ENCODE measurements at regions not wholly inside any gene's neighbourhood (a gene's known extent, or its start where the extent isn't known, plus 50 kb on each side); places are given as distances from the start of the nearest gene placed in this dataset.

DNA sequence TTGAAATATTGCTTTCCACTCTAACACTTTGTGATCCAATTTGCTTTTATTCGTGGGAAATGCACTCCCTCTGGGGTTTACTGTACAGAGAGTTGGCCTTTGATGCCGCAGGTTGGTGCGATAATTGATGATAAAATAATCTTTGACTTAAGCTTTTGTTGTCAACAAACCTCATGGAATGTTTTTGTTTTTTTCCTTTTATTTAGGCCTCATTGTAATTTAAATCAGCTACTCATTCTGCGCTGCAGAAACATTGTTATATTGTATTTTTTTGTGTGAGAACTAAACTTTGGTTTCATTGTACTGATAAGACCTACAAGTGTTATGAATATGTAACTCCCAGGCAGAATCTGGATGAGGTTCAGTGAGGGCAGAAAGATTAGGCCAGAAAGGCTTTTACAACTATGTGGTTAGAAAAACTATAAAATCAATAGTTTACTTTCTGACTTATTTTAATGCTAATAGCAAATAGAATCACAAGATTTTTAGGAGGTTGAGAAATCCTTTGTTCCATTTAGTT lies 76.8 kb upstream of the POM121L12 start:
- Histone ChIP-seq H3K27ac (ENCODE audit: low read length) (no peak overlapping the region), H3K4me3 (ENCODE audit: control insufficient read depth in 1 of 2, extremely low read depth in 1 of 2, low read length in 1 of 2) (no peak overlapping the region), H3K36me3 (ENCODE audit: control insufficient read depth in 2 of 2, extremely low read depth in 1 of 2, insufficient read depth in 1 of 2, low read length in 1 of 2) (no peaks in the 10 kb centered on the region), H3K27me3 (replicated peaks in 1 of 2; ENCODE audit: control insufficient read depth in 2 of 2, extremely low read depth in 1 of 2, insufficient read depth in 2 of 2, low read length in 1 of 2) (no peaks in the 10 kb centered on the region), H3K9me3 (no peaks in the 10 kb centered on the region), H3K4me1 (ENCODE audit: control insufficient read depth in 1 of 2, extremely low read depth in 1 of 2, insufficient read depth in 2 of 2, low read length in 2 of 2) (no peaks in the 10 kb centered on the region)
- Mint-ChIP-seq H3K4me1 (no peaks in the 10 kb centered on the region), H3K4me3 (no peak overlapping the region), H3K36me3 (no peaks in the 10 kb centered on the region), H3K9me3 (peaks cover 15 to 42% (median 28%) of the 10 kb centered on the region in 3 donors), H3K27me3 (no peaks in the 10 kb centered on the region), H3K27ac (no peak overlapping the region)
- DNase-seq (no peak), ATAC-seq (replicated peaks in 1 of 4) (no peak)
- ChIA-PET POLR2A (no interaction called here), CTCF (no interaction called here)
- 67% methylated on average over 3 of the region's 4 CpGs for WGBS (ENCODE audit: insufficient coverage)

DNA sequence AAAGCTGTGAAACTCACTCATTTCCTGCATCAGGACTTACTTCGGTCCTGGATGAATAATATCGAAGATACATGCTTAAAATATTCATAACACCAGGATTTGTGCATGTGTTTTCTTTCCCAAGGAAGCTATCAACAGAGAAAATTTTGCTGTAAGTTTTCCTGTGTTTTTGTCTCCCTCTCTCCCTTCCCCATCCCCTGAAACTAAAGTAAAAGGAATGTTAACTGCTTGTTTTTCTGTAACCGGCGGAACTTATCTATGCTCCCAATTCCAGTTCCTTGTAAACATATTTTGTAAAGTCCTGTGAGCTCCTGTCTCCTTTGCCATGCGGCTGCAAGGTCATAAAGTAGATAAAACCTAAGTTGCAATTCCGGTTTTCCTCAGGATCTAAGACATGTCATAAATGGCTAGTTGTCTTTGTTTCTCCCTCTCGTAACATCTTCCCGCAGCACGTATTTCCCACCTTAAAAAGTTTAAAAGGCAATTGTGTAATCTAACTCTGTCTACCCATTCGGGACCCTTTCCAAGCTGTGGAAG lies 79.0 kb upstream of the POM121L12 start:
- ChIA-PET POLR2A (no interaction called here), CTCF (no interaction called here)
- Histone ChIP-seq H3K9me3 (no peaks in the 10 kb centered on the region), H3K4me3 (ENCODE audit: control insufficient read depth in 1 of 2, extremely low read depth in 1 of 2, low read length in 1 of 2) (no peak overlapping the region), H3K36me3 (ENCODE audit: control insufficient read depth in 2 of 2, extremely low read depth in 1 of 2, insufficient read depth in 1 of 2, low read length in 1 of 2) (no peaks in the 10 kb centered on the region), H3K4me1 (ENCODE audit: control insufficient read depth in 1 of 2, extremely low read depth in 1 of 2, insufficient read depth in 2 of 2, low read length in 2 of 2) (no peaks in the 10 kb centered on the region), H3K27ac (ENCODE audit: low read length) (no peak overlapping the region), H3K27me3 (replicated peaks in 1 of 2; ENCODE audit: control insufficient read depth in 2 of 2, extremely low read depth in 1 of 2, insufficient read depth in 2 of 2, low read length in 1 of 2) (no peaks in the 10 kb centered on the region)
- DNase-seq (no peak), ATAC-seq (replicated peaks in 1 of 4) (no peak)
- H3K4me3 Mint-ChIP-seq, result no peak overlapping the region
- no peaks in the 10 kb centered on the region for H3K36me3 Mint-ChIP-seq
- H3K27ac Mint-ChIP-seq, result no peak overlapping the region
- H3K9me3 Mint-ChIP-seq, result peaks cover 13 to 36% (median 30%) of the 10 kb centered on the region in 3 donors
- H3K4me1 Mint-ChIP-seq, result no peaks in the 10 kb centered on the region
- H3K27me3 Mint-ChIP-seq, result no peaks in the 10 kb centered on the region
- WGBS (ENCODE audit: insufficient coverage), result no CpG with 5 or more reads among the region's 10 CpGs

DNA sequence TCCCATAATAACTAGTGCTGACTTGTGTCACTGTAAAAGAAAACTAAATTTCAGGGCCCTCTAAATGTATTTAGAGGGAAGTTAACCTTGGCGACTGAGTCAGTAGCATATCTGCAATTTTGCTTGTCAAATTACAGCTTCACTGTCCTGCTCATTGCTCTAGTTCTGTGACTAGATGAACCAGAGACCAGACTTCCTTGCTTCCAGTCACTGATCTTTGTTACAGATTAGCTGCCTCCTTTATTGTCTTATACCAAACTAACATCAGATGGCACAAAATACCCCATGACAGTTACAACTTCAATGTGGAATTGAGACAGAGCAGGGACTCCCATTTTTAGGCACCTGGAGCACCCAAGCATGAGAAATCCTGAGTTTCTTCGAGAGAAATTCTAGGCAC lies 79.9 kb upstream of the POM121L12 start:
- no peaks in the 10 kb centered on the region for H3K27me3 ChIP-seq (replicated peaks in 1 of 2; ENCODE audit: control insufficient read depth in 2 of 2, extremely low read depth in 1 of 2, insufficient read depth in 2 of 2, low read length in 1 of 2)
- no peak for ATAC-seq (replicated peaks in 1 of 4)

DNA sequence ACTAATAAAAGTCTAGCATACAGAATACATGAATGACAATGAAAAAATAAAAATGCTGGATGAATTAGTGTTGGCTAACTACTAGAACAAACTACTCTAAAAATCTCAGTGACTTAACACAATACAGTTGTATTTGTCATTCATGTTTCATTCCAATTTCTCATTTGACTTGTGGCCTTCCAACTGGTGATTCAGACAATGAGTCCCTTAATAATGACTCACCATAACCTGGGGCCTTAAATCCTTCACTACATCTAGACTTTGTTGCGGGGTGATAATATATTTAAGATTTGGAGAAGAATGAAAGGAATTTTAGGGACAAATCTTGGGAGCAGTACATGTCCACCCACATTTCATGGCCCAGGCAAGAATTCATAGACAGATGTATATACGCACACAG lies 90.5 kb upstream of the POM121L12 start:
- Mint-ChIP-seq H3K27ac (no peak overlapping the region), H3K36me3 (no peaks in the 10 kb centered on the region), H3K27me3 (no peaks in the 10 kb centered on the region), H3K4me1 (no peaks in the 10 kb centered on the region), H3K9me3 (peaks cover 28 to 34% (median 32%) of the 10 kb centered on the region in 3 donors), H3K4me3 (no peak overlapping the region)
- Histone ChIP-seq H3K27ac (ENCODE audit: low read length) (no peak overlapping the region), H3K9me3 (no peaks in the 10 kb centered on the region), H3K4me3 (ENCODE audit: control insufficient read depth in 1 of 2, extremely low read depth in 1 of 2, low read length in 1 of 2) (no peak overlapping the region), H3K36me3 (ENCODE audit: control insufficient read depth in 2 of 2, extremely low read depth in 1 of 2, insufficient read depth in 1 of 2, low read length in 1 of 2) (no peaks in the 10 kb centered on the region), H3K27me3 (replicated peaks in 1 of 2; ENCODE audit: control insufficient read depth in 2 of 2, extremely low read depth in 1 of 2, insufficient read depth in 2 of 2, low read length in 1 of 2) (no peaks in the 10 kb centered on the region), H3K4me1 (ENCODE audit: control insufficient read depth in 1 of 2, extremely low read depth in 1 of 2, insufficient read depth in 2 of 2, low read length in 2 of 2) (no peaks in the 10 kb centered on the region)
- no CpG with 5 or more reads among the region's 2 CpGs for WGBS (ENCODE audit: insufficient coverage)
- DNase-seq, result no peak
- POLR2A ChIA-PET, result no interaction called here
- ATAC-seq (replicated peaks in 1 of 4), result no peak
- CTCF ChIA-PET, result no interaction called here

More for the DNA sequence above, 79.9 kb upstream of the POM121L12 start:
- Mint-ChIP-seq H3K27me3 (no peaks in the 10 kb centered on the region), H3K27ac (no peak overlapping the region), H3K9me3 (peaks cover 13 to 33% (median 24%) of the 10 kb centered on the region in 3 donors), H3K36me3 (no peaks in the 10 kb centered on the region), H3K4me1 (no peaks in the 10 kb centered on the region), H3K4me3 (no peak overlapping the region)
- Histone ChIP-seq H3K27ac (ENCODE audit: low read length) (no peak overlapping the region), H3K4me1 (ENCODE audit: control insufficient read depth in 1 of 2, extremely low read depth in 1 of 2, insufficient read depth in 2 of 2, low read length in 2 of 2) (no peaks in the 10 kb centered on the region), H3K4me3 (ENCODE audit: control insufficient read depth in 1 of 2, extremely low read depth in 1 of 2, low read length in 1 of 2) (no peak overlapping the region), H3K9me3 (no peaks in the 10 kb centered on the region), H3K36me3 (ENCODE audit: control insufficient read depth in 2 of 2, extremely low read depth in 1 of 2, insufficient read depth in 1 of 2, low read length in 1 of 2) (no peaks in the 10 kb centered on the region)
- whole genome bisulfite sequencing (ENCODE audit: insufficient coverage), result no CpG with 5 or more reads among the region's 2 CpGs
- DNase-seq, result no peak
- POLR2A ChIA-PET, result no interaction called here
- CTCF ChIA-PET, result no interaction called here

DNA sequence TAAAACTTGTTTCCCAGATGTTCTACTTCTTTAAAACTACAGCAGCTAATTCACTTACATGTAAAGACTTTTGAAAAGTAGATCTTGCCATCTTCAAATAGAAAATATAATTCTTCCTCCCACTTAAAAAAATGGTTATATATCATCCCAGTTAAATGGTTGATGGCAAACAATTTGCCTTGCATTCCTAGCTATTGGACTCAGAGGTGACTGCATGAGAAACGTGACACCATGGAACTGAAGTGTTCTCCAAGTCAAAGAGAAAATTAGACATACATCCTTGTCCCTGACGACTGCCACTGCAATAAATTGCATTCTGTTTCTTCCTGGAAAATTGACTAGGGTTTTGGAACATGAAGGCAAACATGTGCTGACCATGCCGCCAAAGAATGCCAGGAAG lies 95.0 kb upstream of the POM121L12 start:
- WGBS (ENCODE audit: insufficient coverage), result 53% methylated on average over 2 of the region's 3 CpGs
- no peaks in the 10 kb centered on the region for H3K4me1 ChIP-seq (ENCODE audit: control insufficient read depth in 1 of 2, extremely low read depth in 1 of 2, insufficient read depth in 2 of 2, low read length in 2 of 2)
- H3K27me3 ChIP-seq (replicated peaks in 1 of 2; ENCODE audit: control insufficient read depth in 2 of 2, extremely low read depth in 1 of 2, insufficient read depth in 2 of 2, low read length in 1 of 2), result no peaks in the 10 kb centered on the region
- no peak for ATAC-seq (replicated peaks in 1 of 4)
- Mint-ChIP-seq H3K36me3 (no peaks in the 10 kb centered on the region), H3K27me3 (no peaks in the 10 kb centered on the region), H3K4me3 (no peak overlapping the region), H3K4me1 (no peaks in the 10 kb centered on the region), H3K27ac (no peak overlapping the region), H3K9me3 (peaks cover 11 to 19% (median 14%) of the 10 kb centered on the region in 3 donors)
- H3K36me3 ChIP-seq (ENCODE audit: control insufficient read depth in 2 of 2, extremely low read depth in 1 of 2, insufficient read depth in 1 of 2, low read length in 1 of 2), result no peaks in the 10 kb centered on the region
- no peak for DNase-seq
- H3K4me3 ChIP-seq (ENCODE audit: control insufficient read depth in 1 of 2, extremely low read depth in 1 of 2, low read length in 1 of 2), result no peak overlapping the region
- no peaks in the 10 kb centered on the region for H3K9me3 ChIP-seq
- no peak overlapping the region for H3K27ac ChIP-seq (ENCODE audit: low read length)
- ChIA-PET CTCF (no interaction called here), POLR2A (no interaction called here)

DNA sequence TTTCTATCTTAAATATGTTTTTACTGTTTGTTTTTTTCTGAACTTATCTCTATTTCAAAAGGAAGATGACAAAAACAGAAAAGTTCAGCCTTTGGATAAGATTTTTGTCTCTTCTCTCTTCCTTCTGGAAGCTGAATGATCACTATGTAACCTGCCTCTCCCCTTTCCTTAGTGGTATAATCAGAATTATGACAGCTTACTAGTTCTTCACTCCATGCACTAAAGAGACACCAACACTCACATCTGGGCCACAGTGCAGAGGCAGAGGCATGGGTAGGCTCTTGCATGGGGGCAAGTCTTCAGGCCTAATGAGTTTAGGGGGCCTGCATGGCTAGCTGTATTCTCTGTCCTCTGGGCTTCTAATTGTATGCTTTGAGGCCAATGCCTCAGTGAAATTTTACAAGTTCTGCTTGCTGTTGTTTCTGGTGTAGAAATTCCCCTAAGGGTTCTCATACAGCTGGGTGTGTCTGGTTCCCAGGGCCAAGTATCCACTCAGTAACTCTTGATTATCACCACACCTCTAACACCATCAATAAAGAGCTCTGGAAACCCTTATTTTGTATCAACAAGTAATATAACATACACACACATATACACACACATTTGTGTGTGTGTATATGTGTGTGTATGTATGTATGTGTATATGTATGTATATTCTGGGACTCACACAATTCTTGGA lies 96.8 kb upstream of the POM121L12 start:
- Histone ChIP-seq H3K27ac (ENCODE audit: low read length) (no peak overlapping the region), H3K36me3 (ENCODE audit: control insufficient read depth in 2 of 2, extremely low read depth in 1 of 2, insufficient read depth in 1 of 2, low read length in 1 of 2) (no peaks in the 10 kb centered on the region), H3K27me3 (replicated peaks in 1 of 2; ENCODE audit: control insufficient read depth in 2 of 2, extremely low read depth in 1 of 2, insufficient read depth in 2 of 2, low read length in 1 of 2) (no peaks in the 10 kb centered on the region), H3K4me3 (ENCODE audit: control insufficient read depth in 1 of 2, extremely low read depth in 1 of 2, low read length in 1 of 2) (no peak overlapping the region), H3K4me1 (ENCODE audit: control insufficient read depth in 1 of 2, extremely low read depth in 1 of 2, insufficient read depth in 2 of 2, low read length in 2 of 2) (no peaks in the 10 kb centered on the region), H3K9me3 (no peaks in the 10 kb centered on the region)
- Mint-ChIP-seq H3K27ac (no peak overlapping the region), H3K9me3 (peaks cover 17 to 27% (median 24%) of the 10 kb centered on the region in 3 donors), H3K4me1 (no peaks in the 10 kb centered on the region), H3K36me3 (no peaks in the 10 kb centered on the region), H3K27me3 (no peaks in the 10 kb centered on the region), H3K4me3 (no peak overlapping the region)
- DNase-seq, result no peak
- ChIA-PET POLR2A (no interaction called here), CTCF (no interaction called here)
- ATAC-seq (replicated peaks in 1 of 4), result no peak
